GM18508 (cell line): ENCODE measurements at regions not wholly inside any gene's neighbourhood (a gene's known extent, or its start where the extent isn't known, plus 50 kb on each side); places are given as distances from the start of the nearest gene placed in this dataset.

Experiments
- ATAC-seq: cut with Tn5 transposase; IDR thresholded peaks from one replicate; pipeline ENCODE4 v1.9.1; 2021; ENCODE audit warnings: moderate number of reproducible peaks; ENCODE audit not compliant: insufficient read depth, unreplicated experiment

DNA sequence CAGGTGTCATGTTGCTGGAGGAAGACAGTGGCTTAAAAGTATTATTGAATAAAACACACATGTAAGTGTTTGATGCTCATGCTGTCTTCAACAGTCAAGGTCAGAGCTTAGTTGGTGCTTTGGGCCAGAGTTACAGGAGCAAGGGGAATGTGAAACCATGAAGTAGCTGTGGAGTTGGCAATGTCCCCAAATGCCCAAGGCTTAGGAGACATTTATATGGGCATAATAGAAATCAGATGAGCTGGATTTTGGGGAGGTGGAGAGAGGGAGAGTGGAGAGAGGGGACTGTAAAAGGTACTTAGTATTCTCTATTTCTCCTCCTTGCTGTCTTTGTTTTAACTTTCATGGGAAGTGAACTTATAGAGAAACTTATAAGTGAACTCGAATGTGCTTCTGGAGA is 407.8 kb downstream of the ETS1 start:
- ATAC-seq = no peak

DNA sequence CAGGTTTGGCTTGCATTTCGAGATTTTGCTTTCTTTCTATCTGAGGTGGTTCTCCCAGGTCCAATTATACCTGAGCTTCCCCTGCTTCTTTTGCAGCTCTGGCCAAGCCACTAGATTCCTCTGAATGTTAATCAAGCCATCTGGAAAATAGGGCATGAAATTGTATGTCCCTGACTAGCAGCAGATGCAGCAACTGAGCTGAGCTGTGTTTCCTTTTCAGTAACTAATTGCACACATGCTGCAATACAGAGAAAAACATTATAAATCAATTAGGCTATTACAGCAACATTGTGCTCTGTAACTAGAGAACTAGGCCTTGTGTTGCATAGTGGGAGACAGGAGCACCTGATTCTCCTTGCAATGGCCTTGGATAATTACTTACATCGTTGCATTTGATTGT is 408.3 kb downstream of the ETS1 start:
- ATAC-seq = no peak

DNA sequence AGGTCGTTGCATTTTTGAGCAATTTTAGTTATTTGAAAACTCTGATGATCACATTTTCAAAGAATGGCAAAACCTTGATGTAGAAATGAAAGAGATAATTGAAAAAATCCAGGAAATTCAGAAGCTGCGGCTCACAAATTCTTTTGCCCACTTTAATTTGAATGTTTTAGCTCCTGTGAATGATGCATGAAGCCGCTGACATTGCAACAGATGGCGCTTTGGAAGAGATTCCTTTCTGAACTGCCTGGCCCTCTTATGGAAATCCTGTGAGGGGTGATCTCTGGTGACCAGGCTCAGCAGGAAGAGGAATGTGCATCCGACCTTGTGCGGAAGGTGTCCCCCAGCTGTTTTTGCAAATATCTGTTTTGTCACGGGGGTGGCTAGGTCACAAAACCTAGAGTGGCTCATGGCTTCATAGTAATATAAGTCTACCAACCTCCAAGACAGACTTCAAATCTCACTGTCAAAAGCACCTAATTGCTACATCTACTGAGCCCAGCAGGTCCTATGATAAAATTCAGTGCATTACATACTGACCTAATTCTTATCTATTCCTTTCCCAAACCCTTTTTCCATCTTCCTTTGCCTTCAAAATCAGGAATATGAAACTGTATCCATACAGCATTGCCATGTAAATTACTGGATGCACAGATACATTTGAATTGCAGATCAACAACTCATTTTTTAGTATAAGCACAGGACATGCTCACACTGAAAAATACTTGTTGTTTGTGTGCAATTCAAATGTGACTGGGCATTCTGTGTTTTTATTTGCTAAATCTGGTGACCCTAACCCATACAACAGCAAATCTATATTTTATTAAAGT is 412.7 kb downstream of the ETS1 start:
- ATAC-seq = no peak

DNA sequence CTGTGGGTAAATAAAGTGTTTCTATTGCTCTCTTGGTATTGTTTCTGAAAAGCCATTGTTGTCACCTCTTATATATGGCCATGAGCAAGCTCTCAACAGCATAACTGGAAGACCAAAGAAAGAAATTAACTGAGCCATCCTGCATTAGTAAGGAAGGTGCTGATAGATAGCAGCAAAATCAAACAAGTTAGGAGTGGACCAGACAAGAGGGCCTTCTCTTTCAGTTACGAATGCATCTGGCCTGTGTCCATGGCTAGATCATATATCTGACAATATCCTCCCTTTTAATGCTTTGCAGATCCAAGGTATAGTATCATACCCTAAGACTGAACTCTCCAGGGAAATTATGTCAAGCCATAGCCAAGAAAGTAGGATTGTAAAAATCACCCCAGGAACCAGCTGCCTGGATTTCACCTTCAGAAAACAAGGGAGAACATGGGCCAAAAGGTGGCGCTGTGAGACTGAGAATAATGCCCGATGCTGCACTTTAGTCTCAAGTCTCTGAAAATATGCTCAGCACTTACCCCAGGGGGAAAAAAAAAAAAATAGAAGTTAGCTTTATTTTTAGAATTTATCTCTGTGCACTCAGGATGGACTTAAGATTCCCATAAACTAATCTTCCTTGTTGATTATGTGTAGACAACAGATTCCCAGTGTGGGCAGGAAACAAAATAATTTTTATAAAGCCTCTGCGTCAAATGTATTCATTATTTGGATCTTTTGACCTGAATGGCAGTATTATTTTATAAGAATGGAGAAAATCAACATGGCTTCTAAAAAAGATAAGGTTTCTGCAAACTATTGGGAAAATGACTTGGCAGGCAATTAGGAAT is 415.1 kb downstream of the ETS1 start:
- no peak for ATAC-seq

- no peak for ATAC-seq
Observed at GRCh38 chr11:128171506-128171905, 415.9 kb downstream of the ETS1 start.

- no peak for ATAC-seq
Observed at GRCh38 chr11:128165572-128165971, 421.8 kb downstream of the ETS1 start.

- ATAC-seq = no peak
Observed at GRCh38 chr11:128164080-128164741, 423.1 kb downstream of the ETS1 start.

GRCh38 chr11:128161994-128162393 is 425.4 kb downstream of the ETS1 start:
- no peak for ATAC-seq

GRCh38 chr11:128161436-128161835 is 425.9 kb downstream of the ETS1 start:
- ATAC-seq = no peak

DNA sequence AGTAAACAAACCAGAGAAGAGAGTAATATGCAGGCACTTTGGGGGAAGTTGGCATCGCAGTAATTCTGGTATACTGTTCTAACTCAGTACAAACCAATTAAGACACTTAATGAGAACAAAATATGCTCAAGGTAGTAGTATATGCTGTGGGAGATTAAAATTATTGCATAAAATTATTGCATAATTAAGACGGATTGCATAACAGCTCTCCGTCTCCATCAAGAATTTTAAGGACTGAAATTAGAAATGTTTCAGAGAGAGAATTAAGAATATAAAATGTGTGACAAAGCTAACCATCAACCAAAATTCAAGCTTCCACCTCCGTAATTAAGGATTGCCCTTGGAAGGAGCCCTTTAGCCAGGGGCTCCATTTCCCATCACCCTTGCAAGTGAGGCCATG is 428.5 kb downstream of the ETS1 start:
- ATAC-seq = no peak

DNA sequence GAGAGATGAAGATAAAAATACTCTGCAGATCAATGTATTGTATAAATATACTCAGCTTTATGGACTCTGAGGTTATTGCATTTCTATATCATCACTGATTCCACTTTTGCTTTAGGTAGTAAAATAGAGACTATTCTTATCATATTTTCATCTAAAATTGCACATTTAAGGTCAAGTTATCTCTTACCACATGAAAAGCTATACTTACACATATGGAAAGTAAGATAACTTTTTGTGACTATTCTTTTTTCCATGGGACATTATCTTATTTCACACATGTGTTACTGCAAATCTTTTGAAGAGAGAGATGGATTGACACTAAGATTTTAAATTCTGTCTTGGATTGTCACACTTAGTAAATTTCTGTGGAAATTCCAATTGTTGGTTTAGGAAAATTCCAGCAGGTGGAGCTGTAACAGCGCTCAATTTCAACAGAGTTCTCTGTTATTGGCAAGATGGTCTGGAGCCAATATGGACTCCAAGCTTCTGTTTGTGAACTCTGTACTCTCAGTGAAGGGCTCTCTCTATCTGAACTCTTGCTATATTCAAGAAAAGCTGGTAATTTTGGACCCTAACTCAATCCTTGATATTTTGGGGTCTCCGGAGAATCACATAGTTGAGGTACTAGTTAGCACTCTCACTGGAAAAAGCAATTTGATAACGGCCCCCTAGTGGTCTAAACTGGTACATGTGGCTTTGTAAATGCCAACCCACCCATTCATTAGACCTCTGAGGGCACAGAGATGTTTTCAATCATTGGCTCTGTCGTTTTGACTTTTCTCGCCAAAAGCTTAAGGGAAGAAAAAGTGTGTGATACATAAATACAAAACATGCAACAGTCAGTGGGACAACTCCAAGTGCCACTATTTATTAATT is 429.7 kb downstream of the ETS1 start:
- peak; percentile 66 for ATAC-seq

- ATAC-seq = no peak
Observed at GRCh38 chr11:128156486-128156885, 430.9 kb downstream of the ETS1 start.

GRCh38 chr11:128155590-128155989 is 431.8 kb downstream of the ETS1 start:
- no peak for ATAC-seq

DNA sequence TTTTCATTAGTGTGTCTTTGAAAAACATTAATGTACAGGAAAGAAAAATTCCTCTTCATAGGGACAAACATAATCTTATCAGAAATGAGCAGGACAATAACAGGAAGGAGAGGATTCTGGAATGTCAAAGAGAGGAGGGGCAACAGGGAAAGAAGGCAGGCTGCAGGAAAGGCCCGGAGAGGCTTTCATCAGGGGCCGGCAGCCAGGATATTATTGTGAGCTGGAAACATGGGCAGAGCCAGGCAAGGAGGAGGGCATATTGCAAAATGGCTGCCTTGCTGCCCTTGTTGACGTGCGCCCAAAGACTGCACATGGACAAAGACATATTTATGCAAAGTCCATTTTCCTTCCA is 433.7 kb downstream of the ETS1 start:
- no peak for ATAC-seq

- ATAC-seq = no peak
Observed at GRCh38 chr11:128152796-128153696, 434.3 kb downstream of the ETS1 start.

DNA sequence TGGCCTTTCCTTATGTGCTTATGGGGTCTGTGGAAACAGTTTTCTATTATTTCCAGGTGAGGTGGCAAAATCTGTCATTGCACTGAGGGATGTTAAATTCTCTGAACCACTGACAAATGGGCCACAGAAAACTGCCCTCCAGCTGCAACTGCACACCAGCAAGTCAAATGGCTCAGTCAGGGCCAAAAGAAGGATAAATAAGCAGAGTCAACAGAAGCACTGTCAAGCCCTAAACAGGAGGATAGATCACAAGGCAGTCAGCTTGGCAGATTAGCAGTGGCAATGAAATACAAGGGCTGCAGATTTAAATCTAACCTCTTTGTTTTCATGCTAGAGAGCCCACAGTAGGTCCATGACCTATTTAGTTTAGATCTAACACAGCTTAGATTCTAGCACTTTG is 435.6 kb downstream of the ETS1 start:
- ATAC-seq = no peak

- ATAC-seq = no peak
Observed at GRCh38 chr11:128151338-128151737, 436.0 kb downstream of the ETS1 start.

- no peak for ATAC-seq
Observed at GRCh38 chr11:128148208-128148607, 439.1 kb downstream of the ETS1 start.

DNA sequence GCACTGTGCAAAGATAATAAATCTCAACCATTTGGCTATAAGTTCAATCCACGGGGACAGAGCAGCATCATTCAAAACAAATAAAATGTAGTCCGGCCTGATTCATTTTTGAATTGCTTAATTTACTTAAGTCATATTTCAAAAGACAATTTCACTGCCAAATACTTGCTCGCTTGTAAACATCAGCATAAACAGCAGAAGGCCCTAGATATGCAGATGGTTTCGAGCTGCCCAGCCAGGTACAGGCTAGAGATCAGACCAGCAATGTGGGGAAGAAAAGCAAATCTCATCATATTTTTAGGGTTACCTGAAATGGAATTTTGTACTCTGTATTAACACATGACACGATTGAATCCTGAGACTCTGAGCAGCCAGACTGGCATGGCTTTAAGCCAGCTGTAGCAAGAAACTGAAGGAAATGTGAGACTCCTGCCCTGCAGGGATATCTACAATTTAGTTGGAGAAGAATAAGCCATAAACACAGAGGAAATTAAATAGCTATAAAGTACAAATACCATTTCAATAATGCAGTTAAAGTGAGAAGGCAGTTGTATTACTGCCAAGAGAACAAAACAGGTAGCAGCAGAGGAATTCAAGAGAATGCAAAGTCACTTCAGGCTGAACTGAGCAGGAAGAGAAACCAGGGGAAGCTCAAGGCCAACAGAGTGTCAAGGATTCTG is 440.3 kb downstream of the ETS1 start:
- ATAC-seq = no peak
